ENCODE measurements at regions not wholly inside any gene's neighbourhood (a gene's known extent, or its start where the extent isn't known, plus 50 kb on each side); places are given as distances from the start of the nearest gene placed in this dataset.
"Not testable (repeated sequence)": the region's sequence is repeated elsewhere in the genome, so short reads cannot be mapped to it uniquely, and the experiment has no call there.

DNA sequence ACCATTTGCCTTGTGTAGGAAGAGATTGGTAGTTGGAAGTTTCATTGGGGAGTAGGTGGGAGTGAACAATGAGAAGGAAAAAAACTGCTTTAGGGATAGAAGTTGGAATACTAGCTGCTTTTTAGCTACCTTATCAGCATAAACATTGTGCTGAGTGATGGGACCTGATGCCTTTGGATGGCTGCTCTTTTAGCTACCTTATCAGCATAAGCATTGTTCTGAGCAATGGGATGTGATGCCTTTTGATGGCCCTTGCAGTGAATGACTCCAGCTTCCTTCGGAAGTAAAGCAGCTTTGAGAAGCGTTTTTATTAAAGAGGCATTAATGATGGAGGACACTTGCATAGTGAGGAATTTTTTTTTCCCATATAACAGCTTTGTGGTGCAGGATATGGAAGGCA lies 168.2 kb upstream of the NLGN4Y start:
- DNase-seq, result no peak

GRCh38 chrY:14360748-14361500 lies 163.4 kb upstream of the NLGN4Y start:
- no peak for DNase-seq

DNA sequence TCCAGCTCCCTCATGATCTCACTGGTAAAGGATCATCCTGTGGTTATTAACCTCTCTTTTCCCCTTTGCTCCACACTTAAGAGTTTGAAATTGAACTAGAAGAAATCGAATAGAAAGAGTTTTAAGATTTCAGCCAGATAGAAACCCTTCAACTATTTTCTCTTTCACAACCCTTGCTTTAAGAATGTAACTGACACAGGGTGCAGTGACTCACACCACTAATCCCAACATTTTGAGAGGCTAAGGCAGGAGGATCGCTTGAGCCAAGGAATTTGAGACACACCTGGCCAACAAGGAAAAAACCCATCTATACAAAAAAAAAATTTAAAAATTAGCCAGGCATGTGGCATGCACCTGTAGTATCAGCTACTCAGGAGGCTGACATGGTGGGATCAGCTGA lies 150.7 kb upstream of the NLGN4Y start:
- no peak for DNase-seq

GRCh38 chrY:14378217-14378616 lies 146.1 kb upstream of the NLGN4Y start:
- no peak for DNase-seq

DNA sequence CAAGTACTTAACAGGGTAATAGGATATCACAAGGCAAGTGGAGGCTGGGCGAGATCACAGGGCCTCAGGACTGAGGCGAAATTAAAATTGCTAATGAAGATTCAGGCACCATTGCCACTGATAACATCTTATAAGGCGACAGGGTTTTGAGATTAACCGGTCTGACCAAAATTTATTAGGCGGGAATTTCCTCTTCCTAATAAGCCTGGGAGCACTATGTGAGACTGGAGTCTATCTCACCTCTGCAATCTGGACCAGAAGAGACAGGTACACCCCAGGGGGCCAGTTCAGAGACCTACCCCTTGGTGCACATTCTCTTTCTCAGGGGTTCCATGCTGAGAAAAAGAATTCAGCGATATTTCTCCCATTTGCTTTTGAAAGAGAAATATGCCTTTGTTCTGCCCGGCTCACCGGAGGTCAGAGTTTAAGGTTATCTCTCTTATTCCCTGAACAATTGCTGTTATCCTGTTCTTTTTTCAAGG lies 113.7 kb upstream of the NLGN4Y start:
- DNase-seq, result not testable (repeated sequence)

- DNase-seq, result no peak
These were observed 113.0 kb upstream of the NLGN4Y start for GRCh38 chrY:14411334-14411733.

- no peak for DNase-seq
These were observed 87.8 kb upstream of the NLGN4Y start for GRCh38 chrY:14436546-14436945.

DNA sequence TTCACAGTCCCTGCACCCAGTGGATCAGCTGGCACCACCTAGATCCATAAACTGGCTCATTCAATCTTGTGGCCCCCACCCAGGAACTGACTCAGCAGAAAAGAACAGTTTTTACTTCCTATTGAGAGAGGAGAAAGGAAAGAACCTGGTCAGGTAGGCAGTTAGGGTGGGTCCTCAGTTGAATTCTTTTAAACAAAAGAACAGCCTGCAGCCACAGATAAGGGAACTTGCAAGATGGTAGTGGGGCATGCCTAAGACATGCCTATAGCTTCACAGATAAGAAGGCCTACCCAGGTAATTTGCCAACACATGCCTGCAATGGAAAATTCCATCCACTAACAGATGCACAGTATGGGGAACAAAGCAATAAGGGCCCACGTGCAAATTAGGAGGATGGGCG lies 86.7 kb upstream of the NLGN4Y start:
- DNase-seq, result no peak

DNA sequence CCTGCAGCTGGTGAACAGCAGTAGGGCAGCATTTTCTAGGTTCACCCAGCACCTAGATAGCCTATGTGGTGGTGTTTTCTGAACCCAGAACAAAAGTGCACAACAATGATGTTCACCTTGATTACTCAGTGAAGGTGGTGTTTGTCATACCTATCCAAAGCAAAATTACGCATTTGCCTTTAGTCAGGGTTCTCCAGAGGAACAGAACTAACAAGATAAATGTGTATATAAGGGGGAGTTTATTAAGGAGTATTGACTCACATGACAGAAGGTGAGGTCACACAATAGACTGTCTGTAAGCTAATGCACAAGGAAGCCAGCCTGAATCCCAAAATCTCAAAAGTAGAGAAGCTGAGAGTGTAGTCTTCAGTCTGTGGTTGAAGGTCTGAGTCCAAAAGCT lies 85.9 kb upstream of the NLGN4Y start:
- no peak for DNase-seq

- DNase-seq, result no peak
These were observed 79.8 kb upstream of the NLGN4Y start for GRCh38 chrY:14444550-14444949.

GRCh38 chrY:14468151-14468683 lies 56.1 kb upstream of the NLGN4Y start:
- DNase-seq, result no peak

- DNase-seq, result no peak
These were observed 51.9 kb upstream of the NLGN4Y start for GRCh38 chrY:14472421-14472820.

DNA sequence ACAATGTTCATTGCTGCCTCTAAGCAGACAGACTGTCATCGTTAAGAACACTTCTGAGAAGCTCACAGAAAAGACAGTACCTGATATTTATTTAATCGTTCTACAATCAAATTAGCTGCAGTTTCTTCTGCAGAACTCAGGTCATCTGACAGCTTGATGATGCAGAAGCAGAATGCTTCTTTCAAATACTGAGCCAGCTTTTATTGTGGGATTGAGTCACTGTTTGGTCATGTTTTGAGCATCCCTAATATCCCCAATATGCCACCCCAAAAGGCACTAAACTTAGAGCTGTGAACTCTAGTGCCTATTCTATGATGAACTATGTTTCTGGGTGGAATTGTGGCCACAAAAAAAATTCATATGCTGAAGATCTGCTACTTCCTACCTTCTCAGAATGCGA lies 51.0 kb upstream of the NLGN4Y start:
- no peak for DNase-seq

All from stimulated activated CD4-positive, alpha-beta T cell treated with anti-CD3 and anti-CD28 coated beads, Interleukin-15, amount 100 ng/mL, for 24 hours (primary cell).